ENCODE measurements at regions not wholly inside any gene's neighbourhood (a gene's known extent, or its start where the extent isn't known, plus 50 kb on each side); places are given as distances from the start of the nearest gene placed in this dataset.

DNA sequence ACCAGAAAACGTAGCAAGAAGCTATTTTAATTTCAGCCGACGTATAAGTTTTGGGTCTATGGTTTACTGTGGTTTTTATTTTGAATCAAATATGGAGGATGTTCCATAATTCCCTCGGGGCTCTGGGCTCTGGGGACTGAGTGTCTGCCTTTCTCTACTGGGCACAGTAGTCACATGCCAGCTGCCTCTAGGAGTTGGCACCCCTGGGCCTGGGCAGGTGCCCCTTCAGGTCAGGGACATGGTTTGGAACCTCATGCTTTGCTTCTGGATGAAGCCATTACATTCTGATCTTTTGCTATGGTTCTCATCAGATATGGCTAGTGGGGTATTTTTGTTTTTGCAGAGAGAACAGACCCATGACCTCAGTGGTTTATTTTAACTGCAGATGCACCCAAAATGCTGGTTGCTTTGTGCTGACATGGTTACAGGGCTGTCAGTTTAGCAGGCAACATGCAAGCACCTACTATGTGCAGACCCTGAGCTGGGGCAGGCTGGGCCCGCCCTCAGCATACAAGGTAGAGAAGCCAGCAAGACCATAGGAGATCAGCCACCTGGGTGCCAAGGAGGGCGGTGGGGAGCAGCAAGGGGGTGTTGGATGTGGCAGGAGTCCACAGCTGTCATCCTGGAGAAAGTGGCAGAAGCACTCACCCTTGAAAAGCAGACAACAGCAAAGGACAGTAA, 54.5 kb upstream of the PSD2 start:
- TF ChIP-seq, protein P1, sequence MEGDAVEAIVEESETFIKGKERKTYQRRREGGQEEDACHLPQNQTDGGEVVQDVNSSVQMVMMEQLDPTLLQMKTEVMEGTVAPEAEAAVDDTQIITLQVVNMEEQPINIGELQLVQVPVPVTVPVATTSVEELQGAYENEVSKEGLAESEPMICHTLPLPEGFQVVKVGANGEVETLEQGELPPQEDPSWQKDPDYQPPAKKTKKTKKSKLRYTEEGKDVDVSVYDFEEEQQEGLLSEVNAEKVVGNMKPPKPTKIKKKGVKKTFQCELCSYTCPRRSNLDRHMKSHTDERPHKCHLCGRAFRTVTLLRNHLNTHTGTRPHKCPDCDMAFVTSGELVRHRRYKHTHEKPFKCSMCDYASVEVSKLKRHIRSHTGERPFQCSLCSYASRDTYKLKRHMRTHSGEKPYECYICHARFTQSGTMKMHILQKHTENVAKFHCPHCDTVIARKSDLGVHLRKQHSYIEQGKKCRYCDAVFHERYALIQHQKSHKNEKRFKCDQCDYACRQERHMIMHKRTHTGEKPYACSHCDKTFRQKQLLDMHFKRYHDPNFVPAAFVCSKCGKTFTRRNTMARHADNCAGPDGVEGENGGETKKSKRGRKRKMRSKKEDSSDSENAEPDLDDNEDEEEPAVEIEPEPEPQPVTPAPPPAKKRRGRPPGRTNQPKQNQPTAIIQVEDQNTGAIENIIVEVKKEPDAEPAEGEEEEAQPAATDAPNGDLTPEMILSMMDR (conservative IDR thresholded peaks at IDR 0.05; ENCODE audit: control insufficient read depth, insufficient read depth, low read depth, low read length): no peak
- H3K4me3 ChIP-seq (ENCODE audit: control insufficient read depth, low read depth, low read length): no peak overlapping the region
- no peak for DNase-seq (ENCODE audit: low read depth)

DNA sequence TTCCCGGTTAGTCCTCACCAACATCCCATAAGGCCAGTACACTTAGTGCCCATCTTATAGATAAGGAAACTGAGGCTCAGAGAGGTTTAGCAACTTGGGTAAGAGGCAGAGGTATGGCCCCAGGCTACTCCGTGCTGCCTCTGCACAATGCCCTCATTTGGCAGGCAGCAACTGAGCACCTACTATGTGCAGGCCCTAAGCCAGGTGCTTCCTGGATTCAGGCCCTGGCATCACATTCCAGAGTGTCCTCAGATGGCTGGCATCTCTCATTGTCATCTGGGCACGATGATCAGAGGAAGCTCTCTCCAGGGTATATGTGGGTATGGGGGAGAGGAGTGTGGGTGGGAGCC, 53.8 kb upstream of the PSD2 start:
- TF ChIP-seq, protein P1 (conservative IDR thresholded peaks at IDR 0.05; ENCODE audit: control insufficient read depth, insufficient read depth, low read depth, low read length): no peak
- no peak overlapping the region for H3K4me3 ChIP-seq (ENCODE audit: control insufficient read depth, low read depth, low read length)
- DNase-seq (ENCODE audit: low read depth): no peak

DNA sequence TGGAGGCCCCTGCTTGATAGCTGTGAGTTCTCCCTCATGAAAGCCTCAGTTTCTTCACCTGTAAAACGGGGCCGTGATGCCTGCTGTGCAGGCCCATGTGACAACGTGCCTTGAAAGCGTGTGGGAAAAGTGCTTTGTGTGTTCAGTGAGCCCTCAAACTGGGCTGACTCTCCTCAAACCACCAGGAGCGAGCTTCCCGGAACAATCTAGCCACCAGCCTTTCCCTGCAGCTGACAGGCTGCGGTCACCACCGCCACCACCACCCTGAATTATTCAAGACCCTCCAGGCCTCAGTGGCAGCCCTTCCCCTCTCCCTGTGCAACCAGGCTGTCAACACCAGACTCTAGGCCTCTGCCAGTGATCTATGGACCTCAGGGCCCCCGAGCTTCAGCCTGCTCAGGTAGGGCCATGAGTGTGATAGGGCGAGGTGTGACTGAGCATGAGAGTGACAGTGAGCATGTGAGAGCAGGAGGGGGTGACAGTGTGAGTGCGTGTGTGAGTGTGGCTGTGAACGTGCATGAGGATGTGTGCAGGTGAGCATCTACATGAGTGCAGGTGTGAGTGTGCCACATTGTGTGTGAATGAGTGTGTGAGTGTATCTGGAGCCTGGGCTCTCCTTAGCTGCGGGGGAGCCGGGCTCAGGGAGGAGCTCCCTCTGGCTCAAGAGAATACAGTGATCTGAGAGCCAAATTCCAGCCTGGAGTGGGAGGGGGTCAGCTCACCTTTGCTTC, 53.3 kb upstream of the PSD2 start:
- H3K4me3 ChIP-seq (ENCODE audit: control insufficient read depth, low read depth, low read length): no peak overlapping the region
- TF ChIP-seq, protein P1 (conservative IDR thresholded peaks at IDR 0.05; ENCODE audit: control insufficient read depth, insufficient read depth, low read depth, low read length): no peak
- DNase-seq (ENCODE audit: low read depth): no peak

DNA sequence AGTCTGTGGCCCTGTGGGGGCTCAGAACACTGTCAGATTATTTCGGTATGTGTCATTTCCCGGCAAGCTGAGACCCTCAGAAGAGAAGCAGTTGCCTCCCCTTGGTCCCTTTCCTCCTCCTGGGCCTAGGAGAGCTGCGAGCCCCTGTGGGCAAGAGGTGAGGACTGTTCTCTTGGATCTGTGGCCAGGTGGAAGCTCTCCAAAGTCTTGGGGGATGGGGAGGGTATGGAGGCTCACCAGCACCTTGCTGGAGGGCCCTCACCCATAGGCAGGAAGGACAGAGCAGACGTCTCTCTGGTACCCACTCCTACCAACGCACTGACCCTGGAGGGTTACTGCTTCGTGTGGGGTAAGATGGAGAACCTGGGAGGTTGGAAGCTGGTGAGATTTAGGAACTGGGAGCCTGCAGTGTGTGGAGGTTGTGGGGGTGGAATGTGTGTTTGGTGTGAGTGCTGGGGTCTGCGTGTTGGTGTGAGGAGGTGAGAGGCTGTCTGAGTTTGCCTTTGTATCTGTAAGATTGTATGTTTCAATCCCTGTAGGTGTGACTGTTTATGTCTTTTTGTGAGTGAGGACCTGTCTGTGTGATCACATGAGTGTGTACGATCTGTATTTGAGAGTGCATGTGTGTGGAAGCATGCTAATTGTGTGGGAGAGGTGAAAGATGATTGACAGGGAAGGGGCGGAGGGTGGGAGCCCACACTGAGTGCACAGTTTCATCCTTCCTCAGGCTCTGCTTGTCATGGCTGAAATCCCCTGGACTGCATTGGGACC, 52.4 kb upstream of the PSD2 start:
- DNase-seq (ENCODE audit: low read depth): no peak
- TF ChIP-seq, protein P1 (conservative IDR thresholded peaks at IDR 0.05; ENCODE audit: control insufficient read depth, insufficient read depth, low read depth, low read length): no peak
- H3K4me3 ChIP-seq (ENCODE audit: control insufficient read depth, low read depth, low read length): no peak overlapping the region

DNA sequence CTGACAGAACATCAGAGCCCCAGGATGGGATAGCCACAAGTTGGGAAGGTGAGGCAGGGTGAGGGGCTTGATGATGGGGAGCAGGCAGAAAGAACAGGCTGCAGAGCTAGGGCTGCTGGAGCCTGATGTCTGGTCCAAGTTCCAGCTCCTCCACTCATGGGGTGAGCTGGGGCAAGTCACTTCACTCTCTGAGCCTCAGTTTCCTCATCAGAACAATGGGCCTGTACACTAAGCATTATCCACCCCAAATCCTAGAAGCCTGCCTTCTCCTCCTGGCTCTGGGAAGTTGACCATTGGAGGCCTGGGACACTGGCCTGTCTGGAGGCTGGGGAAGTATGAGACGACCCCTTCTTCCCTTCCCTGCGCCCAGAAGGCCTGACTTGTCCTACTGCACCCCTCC, 51.8 kb upstream of the PSD2 start:
- TF ChIP-seq, protein P1 (conservative IDR thresholded peaks at IDR 0.05; ENCODE audit: control insufficient read depth, insufficient read depth, low read depth, low read length): no peak
- H3K4me3 ChIP-seq (ENCODE audit: control insufficient read depth, low read depth, low read length): no peak overlapping the region
- DNase-seq (ENCODE audit: low read depth): no peak

DNA sequence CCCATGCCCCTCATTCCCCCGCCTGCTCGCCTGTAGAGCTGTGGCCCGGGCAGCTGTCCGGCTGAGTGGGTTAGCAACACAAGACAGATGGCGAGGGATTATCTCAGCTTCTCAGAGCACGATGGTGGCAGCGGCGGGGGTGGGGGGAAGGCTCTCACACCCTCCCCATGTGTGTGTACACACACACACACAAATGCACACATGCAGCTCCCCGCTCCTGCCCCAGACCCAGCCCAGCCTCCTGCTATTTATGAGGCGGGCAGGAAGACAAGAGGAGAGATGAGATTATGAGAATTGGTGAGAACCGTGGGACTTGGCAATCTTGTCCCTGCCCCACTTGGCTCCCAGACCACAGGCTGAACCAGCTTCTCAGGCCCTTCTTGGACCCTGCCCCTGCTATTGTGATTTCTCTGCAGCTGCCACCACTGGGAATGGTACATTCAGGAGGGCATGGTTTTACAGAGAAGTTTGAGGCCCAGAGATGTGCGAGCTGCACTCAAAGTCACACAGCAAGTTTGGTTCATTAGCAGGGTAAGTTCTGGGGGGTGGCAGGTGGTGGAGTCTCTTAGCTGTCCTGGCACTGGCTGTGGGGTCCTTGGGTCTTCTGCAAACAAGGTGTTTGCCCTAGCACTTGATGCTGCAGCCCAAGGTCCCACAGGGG, 51.0 kb upstream of the PSD2 start:
- DNase-seq (ENCODE audit: low read depth): no peak
- no peak overlapping the region for H3K4me3 ChIP-seq (ENCODE audit: control insufficient read depth, low read depth, low read length)
- TF ChIP-seq, protein P1 (conservative IDR thresholded peaks at IDR 0.05; ENCODE audit: control insufficient read depth, insufficient read depth, low read depth, low read length): no peak
